MM.1S (cell line): ENCODE measurements at regions not wholly inside any gene's neighbourhood (a gene's known extent, or its start where the extent isn't known, plus 50 kb on each side); places are given as distances from the start of the nearest gene placed in this dataset.
"Not testable (repeated sequence)": the region's sequence is repeated elsewhere in the genome, so short reads cannot be mapped to it uniquely, and the experiment has no call there.

ENCODE experiments used
- DNase-seq: peaks from one replicate; pipeline ENCODE4 v3.0.0-alpha.2; 2015
- H2AFZ ChIP-seq: fragments of 300-600 bp; sonication (generic); 2 replicates; pipeline ENCODE4 v1.6.0; 2016; ENCODE audit warnings: antibody characterized with exemption, low read length
- H3F3A ChIP-seq: fragments of 300-600 bp; sonication (generic); 2 replicates; pipeline ENCODE4 v1.6.1; 2016; ENCODE audit warnings: mild to moderate bottlenecking, antibody characterized with exemption, low read length, moderate library complexity, mixed read lengths; ENCODE audit not compliant: insufficient read depth
- H3K27ac ChIP-seq: fragments of 300-600 bp; sonication (generic); 2 replicates; pipeline ENCODE4 v1.5.1; 2016; ENCODE audit warnings: mild to moderate bottlenecking, low read length
- H3K27me3 ChIP-seq: fragments of 300-600 bp; sonication (generic); replicated peaks from 2 replicates; pipeline ENCODE4 v1.6.0; 2016; ENCODE audit warnings: low read length; ENCODE audit not compliant: insufficient read depth
- H3K36me3 ChIP-seq: fragments of 300-600 bp; sonication (generic); replicated peaks from 2 replicates; pipeline ENCODE4 v1.6.1; 2016; ENCODE audit warnings: mild to moderate bottlenecking, low read length, mixed read lengths; ENCODE audit not compliant: insufficient read depth
- H3K4me1 ChIP-seq: fragments of 300-600 bp; sonication (generic); 2 replicates; pipeline ENCODE4 v1.6.1; 2016; ENCODE audit warnings: low read length, mixed read lengths
- H3K4me2 ChIP-seq: fragments of 300-600 bp; sonication (generic); 2 replicates; pipeline ENCODE4 v1.6.0; 2016; ENCODE audit warnings: low read depth, low read length
- H3K4me3 ChIP-seq: fragments of 300-600 bp; sonication (generic); 2 replicates; pipeline ENCODE4 v1.5.1; 2016; ENCODE audit warnings: low read length, mixed read lengths
- H3K79me2 ChIP-seq: fragments of 300-600 bp; sonication (generic); 2 replicates; pipeline ENCODE4 v1.6.1; 2016; ENCODE audit warnings: mixed run types, low read length, mixed read lengths
- H3K9ac ChIP-seq: fragments of 300-600 bp; sonication (generic); 2 replicates; pipeline ENCODE4 v1.6.1; 2016; ENCODE audit warnings: low read length, mixed read lengths
- H3K9me2 ChIP-seq: fragments of 300-600 bp; sonication (generic); replicated peaks from 2 replicates; pipeline ENCODE4 v1.6.1; 2016; ENCODE audit warnings: mild to moderate bottlenecking, low read length, mixed read lengths; ENCODE audit not compliant: insufficient read depth
- H3K9me3 ChIP-seq: fragments of 300-600 bp; sonication (generic); replicated peaks from 2 replicates; pipeline ENCODE4 v1.6.1; 2016; ENCODE audit warnings: mild to moderate bottlenecking, low read length, mixed read lengths; ENCODE audit not compliant: insufficient read depth
- H4K20me1 ChIP-seq: fragments of 300-600 bp; sonication (generic); 2 replicates; pipeline ENCODE4 v1.6.1; 2016; ENCODE audit warnings: mild to moderate bottlenecking, low read length, moderate library complexity, mixed read lengths; ENCODE audit not compliant: insufficient read depth

DNA sequence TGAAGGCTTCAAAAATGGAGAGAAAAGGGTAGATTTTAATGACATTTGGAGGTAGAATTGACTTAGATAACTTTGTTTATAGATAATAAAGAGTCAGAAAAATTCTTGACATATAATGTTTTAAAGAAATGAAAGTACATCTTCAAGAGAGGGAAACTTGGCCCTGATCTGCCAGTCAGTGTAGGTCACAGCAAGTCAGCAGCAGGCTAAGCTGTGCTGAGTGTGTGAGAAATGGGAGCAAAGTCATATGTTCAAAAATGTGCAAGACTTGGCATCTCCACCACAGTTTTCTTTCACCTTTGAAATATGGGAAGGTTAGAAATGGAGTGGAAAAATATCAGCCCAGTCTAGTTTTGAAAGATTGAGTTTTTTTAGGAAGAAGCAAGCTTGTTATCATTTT is 1761.3 kb downstream of the KHDRBS2 start:
- H3F3A ChIP-seq, H3K27ac ChIP-seq, H3K36me3 ChIP-seq, H3K9ac ChIP-seq, H3K9me2 ChIP-seq, DNase-seq, H3K4me1 ChIP-seq, H3K9me3 ChIP-seq, H3K4me2 ChIP-seq, H3K79me2 ChIP-seq, H4K20me1 ChIP-seq, H2AFZ ChIP-seq, H3K4me3 ChIP-seq, H3K27me3 ChIP-seq: not testable (repeated sequence)

DNA sequence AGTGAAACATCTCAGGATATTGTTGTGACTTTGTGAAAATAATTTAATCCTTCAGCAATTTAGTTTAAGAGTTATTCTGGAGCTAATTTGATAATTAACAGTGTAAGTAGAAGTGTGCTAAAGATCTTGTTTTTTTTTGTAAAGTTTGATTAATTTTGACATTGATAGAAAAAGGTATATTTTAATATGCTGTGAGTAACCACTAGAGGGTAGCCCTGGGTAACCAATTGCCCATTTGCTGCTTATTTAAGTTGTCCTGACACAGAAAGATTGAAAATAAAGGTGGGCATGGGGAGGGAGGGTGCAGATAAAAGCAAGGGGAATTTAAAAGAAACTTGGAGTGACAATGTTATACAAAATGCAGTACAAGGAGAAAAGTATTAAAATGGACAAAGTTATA is 1808.3 kb downstream of the KHDRBS2 start:
- not testable (repeated sequence) for H3K27me3 ChIP-seq, H3K4me1 ChIP-seq, H2AFZ ChIP-seq, H3K9ac ChIP-seq, H4K20me1 ChIP-seq, H3K27ac ChIP-seq, H3K79me2 ChIP-seq, H3K9me2 ChIP-seq, H3F3A ChIP-seq, H3K4me2 ChIP-seq, H3K36me3 ChIP-seq, H3K9me3 ChIP-seq, H3K4me3 ChIP-seq
- peak; percentile 7 for DNase-seq

DNA sequence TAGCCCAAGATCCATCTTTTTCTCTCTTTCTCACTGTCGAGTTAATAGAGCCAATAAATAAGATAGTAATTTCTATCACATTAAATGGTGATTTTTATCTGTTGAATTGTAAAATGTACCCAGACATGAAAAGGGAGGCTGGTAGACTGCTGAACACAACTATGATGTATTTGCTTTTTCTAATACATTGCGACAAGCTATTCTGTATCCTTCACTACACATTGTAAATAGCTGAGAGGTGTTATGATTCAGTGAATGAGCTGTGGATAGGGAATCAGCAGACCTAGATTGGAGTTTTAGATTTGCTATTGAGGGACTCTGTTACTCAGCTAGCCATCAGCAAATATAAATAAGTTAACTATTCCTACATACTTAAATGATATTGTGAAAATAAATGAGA is 1812.2 kb downstream of the KHDRBS2 start:
- not testable (repeated sequence) for H3K9ac ChIP-seq, H3K79me2 ChIP-seq, H3K4me3 ChIP-seq, H3F3A ChIP-seq, H3K27me3 ChIP-seq, H3K9me2 ChIP-seq, H3K27ac ChIP-seq, H3K36me3 ChIP-seq, H2AFZ ChIP-seq, H3K4me2 ChIP-seq, H4K20me1 ChIP-seq, H3K9me3 ChIP-seq, DNase-seq, H3K4me1 ChIP-seq

DNA sequence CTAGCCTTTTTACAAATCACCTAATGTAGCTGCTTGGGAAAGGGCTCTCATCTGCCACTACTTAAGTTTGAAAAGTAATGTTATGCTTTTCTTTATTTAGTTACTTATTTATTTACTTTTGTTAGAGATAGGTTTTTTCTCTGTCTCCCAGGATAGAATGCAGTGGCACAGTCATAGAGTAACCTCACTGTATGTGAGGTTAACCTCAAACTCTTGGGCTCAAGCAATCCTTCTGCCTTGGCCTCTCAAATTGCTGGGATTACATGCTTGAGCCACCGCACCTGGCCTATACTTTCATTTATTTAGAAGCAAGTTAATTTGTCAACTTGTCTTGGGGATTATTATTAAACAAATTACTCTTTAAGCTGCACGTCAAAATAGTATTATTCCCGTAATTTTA is 1814.6 kb downstream of the KHDRBS2 start:
- H3K9me3 ChIP-seq, H3K27ac ChIP-seq, H3K36me3 ChIP-seq, H3K27me3 ChIP-seq, H3K9ac ChIP-seq, H4K20me1 ChIP-seq, H3K4me1 ChIP-seq, H3F3A ChIP-seq, H3K79me2 ChIP-seq, H3K9me2 ChIP-seq, H3K4me2 ChIP-seq, DNase-seq, H2AFZ ChIP-seq, H3K4me3 ChIP-seq: not testable (repeated sequence)

DNA sequence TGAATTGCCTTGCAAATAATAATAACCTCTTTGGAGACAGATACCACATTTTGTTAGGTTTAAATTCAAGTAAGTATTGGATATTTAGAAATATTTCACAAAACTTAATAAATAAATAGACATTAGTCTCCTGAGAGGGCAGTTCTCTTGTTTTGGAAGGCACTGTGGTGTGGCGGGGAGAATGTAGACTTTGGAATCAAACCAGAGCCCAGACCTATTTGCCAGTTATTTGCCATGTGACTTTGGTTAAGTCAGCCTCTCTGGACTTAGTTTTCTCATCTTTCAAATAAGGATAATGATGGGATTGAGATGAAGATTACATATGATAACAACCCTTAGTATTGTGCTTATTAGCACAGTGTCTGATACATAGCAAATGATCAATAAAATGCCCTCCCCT is 1835.6 kb downstream of the KHDRBS2 start:
- DNase-seq, H3K9me2 ChIP-seq, H3K9me3 ChIP-seq, H3K4me2 ChIP-seq, H3K36me3 ChIP-seq, H3K27ac ChIP-seq, H3K4me3 ChIP-seq, H2AFZ ChIP-seq, H3K79me2 ChIP-seq, H3F3A ChIP-seq, H3K27me3 ChIP-seq, H3K4me1 ChIP-seq, H3K9ac ChIP-seq, H4K20me1 ChIP-seq: not testable (repeated sequence)

DNA sequence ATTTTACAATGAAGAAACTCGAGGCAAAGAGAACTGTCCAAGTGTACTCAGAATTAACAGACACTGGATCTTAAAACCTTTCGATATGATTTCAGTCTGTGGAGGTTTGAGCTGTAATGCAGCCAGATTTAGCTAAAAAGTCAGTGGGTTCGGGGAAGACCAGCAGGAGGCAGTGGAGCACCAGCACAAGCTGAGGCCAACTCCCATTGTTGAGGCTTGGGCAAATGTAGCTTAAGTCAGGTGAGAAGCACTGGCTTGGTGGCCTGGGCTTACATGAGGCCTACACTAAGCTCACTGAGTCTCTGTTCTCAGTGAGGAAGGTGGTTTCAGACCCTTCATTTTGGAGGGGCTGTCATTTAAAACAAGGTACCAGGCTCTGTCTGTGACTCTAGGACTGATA is 1841.5 kb downstream of the KHDRBS2 start:
- not testable (repeated sequence) for H3K4me2 ChIP-seq, H3K36me3 ChIP-seq, H4K20me1 ChIP-seq, H3K9me2 ChIP-seq, H2AFZ ChIP-seq, H3F3A ChIP-seq, H3K27ac ChIP-seq, H3K9ac ChIP-seq, H3K4me1 ChIP-seq, DNase-seq, H3K4me3 ChIP-seq, H3K9me3 ChIP-seq, H3K27me3 ChIP-seq, H3K79me2 ChIP-seq

DNA sequence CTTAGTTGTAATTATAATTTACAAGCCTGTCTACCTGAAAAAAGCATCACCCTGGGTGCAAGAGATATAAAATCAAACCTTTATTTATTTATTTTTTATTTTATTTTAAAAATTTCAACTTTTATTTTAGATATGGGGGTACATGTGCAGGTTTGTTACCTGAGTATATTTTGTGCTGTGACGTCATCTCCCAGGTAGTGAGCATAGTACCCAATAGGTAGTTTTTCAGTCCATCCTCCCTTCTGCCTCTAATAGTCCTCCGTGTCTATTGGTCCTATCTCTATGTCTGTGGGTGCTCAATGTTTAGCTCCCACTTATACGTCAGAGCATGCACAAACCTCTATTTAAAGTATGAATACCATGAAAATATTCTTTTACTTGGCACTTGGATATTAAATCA is 1846.3 kb downstream of the KHDRBS2 start:
- not testable (repeated sequence) for H3K4me3 ChIP-seq, H3K4me1 ChIP-seq, H3K36me3 ChIP-seq, DNase-seq, H3K9me3 ChIP-seq, H2AFZ ChIP-seq, H3K4me2 ChIP-seq, H3K9me2 ChIP-seq, H3K27me3 ChIP-seq, H3F3A ChIP-seq, H4K20me1 ChIP-seq, H3K9ac ChIP-seq, H3K27ac ChIP-seq, H3K79me2 ChIP-seq

DNA sequence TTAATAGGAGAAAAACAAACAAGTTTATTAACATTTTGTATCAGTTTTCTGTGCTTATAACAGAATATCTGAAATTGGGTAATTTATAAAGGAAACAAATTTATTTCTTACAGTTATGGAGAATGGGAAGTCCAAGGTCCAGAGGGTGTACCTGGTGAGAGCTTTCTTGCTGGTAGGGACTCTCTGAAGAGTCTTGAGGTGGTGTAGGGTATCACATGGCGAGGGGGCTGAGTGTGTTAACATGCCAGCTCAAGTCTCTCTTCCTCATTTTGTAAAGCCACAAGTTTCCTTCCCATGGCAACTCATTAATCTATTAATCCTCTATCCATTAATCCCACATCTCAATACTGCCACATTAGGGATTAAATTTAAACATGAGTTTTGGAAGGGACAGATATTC is 1863.3 kb downstream of the KHDRBS2 start:
- not testable (repeated sequence) for H3K4me1 ChIP-seq, H3K9me2 ChIP-seq, H3F3A ChIP-seq, H3K27me3 ChIP-seq, H4K20me1 ChIP-seq, H2AFZ ChIP-seq, H3K4me2 ChIP-seq, H3K9ac ChIP-seq, H3K36me3 ChIP-seq, H3K79me2 ChIP-seq, H3K27ac ChIP-seq, H3K9me3 ChIP-seq, DNase-seq, H3K4me3 ChIP-seq
